Osteocyte (in vitro differentiated cells): ENCODE measurements at regions not wholly inside any gene's neighbourhood (a gene's known extent, or its start where the extent isn't known, plus 50 kb on each side); places are given as distances from the start of the nearest gene placed in this dataset.

Source experiments
- DNase-seq: peaks from one replicate; pipeline ENCODE4 v3.0.0; 2021; ENCODE audit warnings: mixed read lengths; ENCODE audit not compliant: unreplicated experiment; ENCODE audit errors: extremely low spot score
- H3K27ac Mint-ChIP-seq: one replicate; pipeline ENCODE4 v1.8.0; 2021; ENCODE audit warnings: mild to moderate bottlenecking, mixed read lengths; ENCODE audit not compliant: unreplicated experiment
- H3K27me3 Mint-ChIP-seq: one replicate; pipeline ENCODE4 v1.8.0; 2021; ENCODE audit warnings: mixed read lengths; ENCODE audit not compliant: unreplicated experiment
- H3K36me3 Mint-ChIP-seq: one replicate; pipeline ENCODE4 v1.8.0; 2021; ENCODE audit warnings: mixed read lengths; ENCODE audit not compliant: unreplicated experiment
- H3K4me1 Mint-ChIP-seq: one replicate; pipeline ENCODE4 v1.8.0; 2021; ENCODE audit warnings: mixed read lengths; ENCODE audit not compliant: unreplicated experiment
- H3K4me3 Mint-ChIP-seq: one replicate; pipeline ENCODE4 v1.8.0; 2021; ENCODE audit warnings: mild to moderate bottlenecking, moderate library complexity, mixed read lengths; ENCODE audit not compliant: unreplicated experiment
- H3K9me3 Mint-ChIP-seq: one replicate; pipeline ENCODE4 v1.8.0; 2021; ENCODE audit warnings: mixed read lengths; ENCODE audit not compliant: unreplicated experiment
- TF ChIP-seq, protein P1 (sequence below): fragments of 200-600 bp; sonication (generic); IDR thresholded peaks from 2 replicates; pipeline ENCODE4 v1.5.0; 2021; ENCODE audit warnings: antibody characterized with exemption, mild to moderate bottlenecking, moderate library complexity

DNA sequence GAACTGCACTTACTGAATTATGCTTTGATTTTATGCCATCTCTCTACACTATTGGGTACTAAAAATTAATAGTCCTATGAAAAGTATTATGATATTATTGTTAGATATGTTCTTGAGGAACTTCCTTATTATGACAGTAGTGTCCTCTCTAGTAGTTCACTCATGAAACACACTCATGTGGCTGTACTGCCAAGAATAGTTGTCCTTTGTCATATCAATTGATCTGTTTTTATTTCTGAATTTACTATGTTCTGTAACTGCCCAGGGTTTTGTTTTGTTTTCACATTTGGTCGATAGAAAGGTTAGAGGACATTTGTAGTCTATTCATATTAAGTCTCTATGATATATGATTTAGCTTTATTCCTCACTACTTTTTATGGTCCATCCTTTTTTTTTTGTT is 215.2 kb downstream of the PPARGC1A start:
- H3K4me1 Mint-ChIP-seq, result no peaks in the 10 kb centered on the region
- H3K9me3 Mint-ChIP-seq, result peaks cover 5% of the 10 kb centered on the region
- H3K27ac Mint-ChIP-seq, result no peak overlapping the region
- no peaks in the 10 kb centered on the region for H3K36me3 Mint-ChIP-seq
- no peak for DNase-seq
- TF ChIP-seq, protein P1, sequence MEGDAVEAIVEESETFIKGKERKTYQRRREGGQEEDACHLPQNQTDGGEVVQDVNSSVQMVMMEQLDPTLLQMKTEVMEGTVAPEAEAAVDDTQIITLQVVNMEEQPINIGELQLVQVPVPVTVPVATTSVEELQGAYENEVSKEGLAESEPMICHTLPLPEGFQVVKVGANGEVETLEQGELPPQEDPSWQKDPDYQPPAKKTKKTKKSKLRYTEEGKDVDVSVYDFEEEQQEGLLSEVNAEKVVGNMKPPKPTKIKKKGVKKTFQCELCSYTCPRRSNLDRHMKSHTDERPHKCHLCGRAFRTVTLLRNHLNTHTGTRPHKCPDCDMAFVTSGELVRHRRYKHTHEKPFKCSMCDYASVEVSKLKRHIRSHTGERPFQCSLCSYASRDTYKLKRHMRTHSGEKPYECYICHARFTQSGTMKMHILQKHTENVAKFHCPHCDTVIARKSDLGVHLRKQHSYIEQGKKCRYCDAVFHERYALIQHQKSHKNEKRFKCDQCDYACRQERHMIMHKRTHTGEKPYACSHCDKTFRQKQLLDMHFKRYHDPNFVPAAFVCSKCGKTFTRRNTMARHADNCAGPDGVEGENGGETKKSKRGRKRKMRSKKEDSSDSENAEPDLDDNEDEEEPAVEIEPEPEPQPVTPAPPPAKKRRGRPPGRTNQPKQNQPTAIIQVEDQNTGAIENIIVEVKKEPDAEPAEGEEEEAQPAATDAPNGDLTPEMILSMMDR, result no peak
- no peak overlapping the region for H3K4me3 Mint-ChIP-seq
- H3K27me3 Mint-ChIP-seq, result peaks cover 25% of the 10 kb centered on the region

DNA sequence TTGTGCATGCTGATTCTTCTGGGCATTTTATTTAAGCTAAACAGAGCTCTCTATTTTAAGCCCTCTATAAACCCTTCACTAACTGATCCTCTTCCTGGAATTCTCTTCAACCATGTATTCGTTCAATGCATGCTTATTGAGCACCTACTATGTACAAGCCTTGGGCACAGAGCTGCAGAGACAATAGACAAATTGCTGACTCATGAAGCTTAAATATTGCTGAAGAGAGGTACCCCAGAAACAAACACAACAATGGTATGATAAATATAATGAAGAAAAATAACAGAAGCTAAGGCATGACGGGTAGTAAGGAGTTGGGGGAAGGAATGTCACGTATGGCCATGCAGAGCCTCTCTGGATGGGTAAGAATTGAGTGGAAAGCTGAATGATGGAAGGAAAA is 222.2 kb downstream of the PPARGC1A start:
- peaks cover 14% of the 10 kb centered on the region for H3K27me3 Mint-ChIP-seq
- no peak overlapping the region for H3K4me3 Mint-ChIP-seq
- H3K9me3 Mint-ChIP-seq, result peaks cover 4% of the 10 kb centered on the region
- H3K27ac Mint-ChIP-seq, result no peak overlapping the region
- H3K36me3 Mint-ChIP-seq, result no peaks in the 10 kb centered on the region
- no peaks in the 10 kb centered on the region for H3K4me1 Mint-ChIP-seq
- no peak for DNase-seq
- TF ChIP-seq, protein P1, result no peak

GRCh38 chr4:23660865-23661264 is 229.0 kb downstream of the PPARGC1A start:
- peaks cover 18% of the 10 kb centered on the region for H3K27me3 Mint-ChIP-seq
- no peak overlapping the region for H3K4me3 Mint-ChIP-seq
- H3K36me3 Mint-ChIP-seq, result no peaks in the 10 kb centered on the region
- TF ChIP-seq, protein P1, result no peak
- H3K9me3 Mint-ChIP-seq, result peaks cover 2% of the 10 kb centered on the region
- no peak overlapping the region for H3K27ac Mint-ChIP-seq
- no peaks in the 10 kb centered on the region for H3K4me1 Mint-ChIP-seq
- DNase-seq, result no peak

DNA sequence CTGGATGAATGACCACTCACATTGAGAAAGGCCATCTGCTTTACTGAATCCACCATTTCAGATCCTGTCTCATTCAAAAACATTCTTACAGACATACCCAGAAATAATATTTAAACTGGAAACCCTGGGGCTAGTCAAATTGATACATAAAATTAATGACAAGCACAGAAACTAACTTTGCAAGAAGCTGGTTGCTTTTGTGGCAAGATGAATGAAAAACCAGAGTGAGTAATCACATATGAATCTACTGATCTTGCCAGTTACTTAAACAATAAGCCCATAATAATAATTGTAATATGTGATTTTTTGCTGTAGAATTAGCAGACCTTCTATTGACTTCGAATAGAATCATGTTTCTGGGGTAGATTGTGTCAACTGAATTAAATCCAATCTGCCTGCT is 235.1 kb downstream of the PPARGC1A start:
- Mint-ChIP-seq H3K4me3 (no peak overlapping the region), H3K27ac (no peak overlapping the region)

GRCh38 chr4:23648854-23649596 is 240.8 kb downstream of the PPARGC1A start:
- Mint-ChIP-seq H3K36me3 (no peaks in the 10 kb centered on the region), H3K27me3 (peaks cover 8% of the 10 kb centered on the region), H3K9me3 (no peaks in the 10 kb centered on the region), H3K27ac (no peak overlapping the region), H3K4me3 (no peak overlapping the region), H3K4me1 (no peaks in the 10 kb centered on the region)
- no peak for DNase-seq
- TF ChIP-seq, protein P1, result no peak

More for the DNA sequence above, 235.1 kb downstream of the PPARGC1A start:
- TF ChIP-seq, protein P1, result no peak
- peaks cover 10% of the 10 kb centered on the region for H3K9me3 Mint-ChIP-seq
- H3K36me3 Mint-ChIP-seq, result no peaks in the 10 kb centered on the region
- peaks cover 6% of the 10 kb centered on the region for H3K27me3 Mint-ChIP-seq
- no peak for DNase-seq
- H3K4me1 Mint-ChIP-seq, result no peaks in the 10 kb centered on the region
